IMR-90 (cell line): ENCODE measurements at regions not wholly inside any gene's neighbourhood (a gene's known extent, or its start where the extent isn't known, plus 50 kb on each side); places are given as distances from the start of the nearest gene placed in this dataset.

Experiments
- ATAC-seq: fragments of 200-7000 bp; cut with Tn5 transposase; 2 replicates; pipeline ENCODE4 v1.9.1; 2020; ENCODE audit warnings: low read depth, mild to moderate bottlenecking, moderate library complexity
- BruUV-seq: library from RNA; stranded (reverse); fragments of 400-500 nt; replicated peaks from 2 replicates; lab custom pipeline; 2021; lab: Mats Ljungman, UMichigan
- CTCF ChIA-PET: fragments of 300-600 bp; formaldehyde crosslinking; extraction: SDS; loops from one replicate; lab custom pipeline; 2021; ENCODE audit warnings: antibody characterized with exemption; lab: Yijun Ruan, JAX
- POLR2A ChIA-PET: fragments of 300-600 bp; sonication (Branson Sonifier 250); formaldehyde crosslinking; loops from one replicate; lab custom pipeline; 2022; ENCODE audit warnings: antibody characterized with exemption; ENCODE audit not compliant: unreplicated experiment; lab: Charles Lee
- DNase-seq: peaks from one replicate; pipeline ENCODE4 v3.0.0; 2013
- H2AFZ ChIP-seq: replicated peaks from 2 replicates; pipeline ENCODE3; 2013; ENCODE audit warnings: low read length, mild to moderate bottlenecking; ENCODE audit not compliant: poor library complexity
- H2AK5ac ChIP-seq: 2 replicates; pipeline ENCODE4 v1.6.1; 2013; ENCODE audit warnings: low read depth, low read length, inconsistent platforms
- H2AK9ac ChIP-seq: replicated peaks from 2 replicates; pipeline ENCODE3; 2013; ENCODE audit warnings: mild to moderate bottlenecking, low read depth, low read length, moderate library complexity; ENCODE audit not compliant: poor library complexity
- H2BK120ac ChIP-seq: 2 replicates; pipeline ENCODE4 v1.6.1; 2013; ENCODE audit warnings: low read depth, low read length, inconsistent platforms
- H2BK15ac ChIP-seq: 3 replicates; pipeline ENCODE4 v1.6.1; 2013; ENCODE audit warnings: low read depth, low read length, inconsistent platforms
- H2BK20ac ChIP-seq: 2 replicates; pipeline ENCODE4 v1.6.1; 2013; ENCODE audit warnings: low read depth, mild to moderate bottlenecking, inconsistent platforms, low read length, moderate library complexity
- H2BK5ac ChIP-seq: 2 replicates; pipeline ENCODE4 v1.6.1; 2013; ENCODE audit warnings: mild to moderate bottlenecking, low read depth, low read length, inconsistent platforms; ENCODE audit not compliant: poor library complexity, severe bottlenecking
- H3K14ac ChIP-seq: replicated peaks from 2 replicates; pipeline ENCODE4 v1.6.1; 2013; ENCODE audit warnings: low read depth, low read length, inconsistent platforms
- H3K18ac ChIP-seq: 2 replicates; pipeline ENCODE4 v1.6.1; 2013; ENCODE audit warnings: low read depth, low read length, control low read depth
- H3K23ac ChIP-seq: 2 replicates; pipeline ENCODE4 v1.6.1; 2013; ENCODE audit warnings: low read depth, low read length, inconsistent platforms
- H3K27ac ChIP-seq: 2 replicates; pipeline ENCODE4 v1.5.1; 2013; ENCODE audit warnings: mild to moderate bottlenecking, control low read depth, low read length; ENCODE audit not compliant: insufficient read depth
- H3K27me3 ChIP-seq: 2 replicates; pipeline ENCODE4 v1.6.1; 2013; ENCODE audit warnings: low read length; ENCODE audit not compliant: control insufficient read depth, insufficient read depth
- H3K36me3 ChIP-seq: 2 replicates; pipeline ENCODE4 v1.6.1; 2013; ENCODE audit warnings: low read length, mixed read lengths; ENCODE audit not compliant: control insufficient read depth, insufficient read depth
- H3K4ac ChIP-seq: 2 replicates; pipeline ENCODE4 v1.6.1; 2013; ENCODE audit warnings: low read depth, low read length, inconsistent platforms
- H3K4me1 ChIP-seq: 2 replicates; pipeline ENCODE4 v1.6.1; 2013; ENCODE audit warnings: low read length, mixed read lengths; ENCODE audit not compliant: control insufficient read depth, insufficient read depth
- H3K4me2 ChIP-seq: 2 replicates; pipeline ENCODE4 v1.6.1; 2013; ENCODE audit warnings: low read depth, mild to moderate bottlenecking, control low read depth, low read length, moderate library complexity
- H3K4me3 ChIP-seq: 2 replicates; pipeline ENCODE4 v1.5.1; 2013; ENCODE audit warnings: low read depth, mild to moderate bottlenecking, control low read depth, low read length, moderate library complexity; ENCODE audit not compliant: insufficient read depth
- H3K56ac ChIP-seq: 2 replicates; pipeline ENCODE4 v1.6.1; 2013; ENCODE audit warnings: low read length, inconsistent platforms; ENCODE audit not compliant: insufficient read depth; ENCODE audit errors: extremely low read depth
- H3K79me1 ChIP-seq, 2 experiments: 2 replicates each; pipeline ENCODE4 v1.6.1; 2013; ENCODE audit warnings: low read length in 2 of 2, inconsistent platforms in 1 of 2, low read depth in 1 of 2
- H3K9ac ChIP-seq: 2 replicates; pipeline ENCODE4 v1.6.1; 2013; ENCODE audit warnings: low read depth, low read length, control low read depth
- H3K9me1 ChIP-seq: 2 replicates; pipeline ENCODE4 v1.6.1; 2013; ENCODE audit warnings: low read length, inconsistent platforms; ENCODE audit not compliant: insufficient read depth
- H3K9me3 ChIP-seq: 2 replicates; pipeline ENCODE4 v1.6.1; 2013; ENCODE audit warnings: low read length; ENCODE audit not compliant: control insufficient read depth, insufficient read depth
- H4K20me1 ChIP-seq: 2 replicates; pipeline ENCODE4 v1.6.1; 2013; ENCODE audit warnings: low read length, inconsistent platforms; ENCODE audit not compliant: insufficient read depth
- H4K5ac ChIP-seq: 2 replicates; pipeline ENCODE4 v1.6.1; 2013; ENCODE audit warnings: mild to moderate bottlenecking, low read depth, low read length, control low read depth
- H4K8ac ChIP-seq, 2 experiments: 2 replicates each; pipeline ENCODE4 v1.6.1; 2013; ENCODE audit warnings: low read depth in 2 of 2, low read length in 2 of 2, control low read depth in 1 of 2, inconsistent platforms in 1 of 2
- H4K91ac ChIP-seq: 2 replicates; pipeline ENCODE4 v1.6.1; 2013; ENCODE audit warnings: low read depth, low read length, inconsistent platforms; ENCODE audit not compliant: insufficient read depth
- CHD1 ChIP-seq: IDR thresholded peaks from 2 replicates; pipeline ENCODE4 v1.6.1; 2012; ENCODE audit warnings: low read depth, low read length, improper control_type of control experiment
- MAZ ChIP-seq: IDR thresholded peaks from 2 replicates; pipeline ENCODE4 v1.6.1; 2012; ENCODE audit warnings: low read depth, mild to moderate bottlenecking, low read length, improper control_type of control experiment, moderate library complexity, borderline replicate concordance
- MXI1 ChIP-seq: IDR thresholded peaks from 2 replicates; pipeline ENCODE4 v1.6.1; 2012; ENCODE audit warnings: low read depth, mild to moderate bottlenecking, low read length, moderate library complexity, borderline replicate concordance
- NFE2L2 ChIP-seq: fragments of 150-350 bp; IDR thresholded peaks from 2 replicates; pipeline ENCODE4 v1.6.1; 2016; ENCODE audit warnings: low read depth, mild to moderate bottlenecking, low read length
- RCOR1 ChIP-seq: IDR thresholded peaks from 2 replicates; pipeline ENCODE4 v1.6.1; 2012; ENCODE audit warnings: mild to moderate bottlenecking, low read length, improper control_type of control experiment; ENCODE audit not compliant: insufficient replicate concordance
- RFX5 ChIP-seq: IDR thresholded peaks from 2 replicates; pipeline ENCODE4 v1.8.0; 2012; ENCODE audit warnings: low read depth, mild to moderate bottlenecking, low read length, moderate library complexity
- WGBS, 2 experiments: methylation state at CpG; one replicate each; pipeline versions ENCODE4 v1.1.5 to v1.1.7; 2013; ENCODE audit warnings: missing lambda C conversion rate in 2 of 2; ENCODE audit not compliant: insufficient read length in 1 of 2; ENCODE audit errors: extremely low coverage in 2 of 2; 5-methylcytosine and 5-hydroxymethylcytosine counted together
- dilution Hi-C: fragments of 300-500 bp; cut with HindIII; formaldehyde crosslinking; loops from one replicate; pipeline ENCODE4 v1.14.3; 2018; ENCODE audit warnings: low sequenced_read_pairs; ENCODE audit not compliant: unreplicated experiment
- in situ Hi-C: fragments of 300-500 bp; cut with MboI; formaldehyde crosslinking; loops from 3 replicates; pipeline ENCODE4 v1.14.3; 2019; ENCODE audit warnings: low sequenced_read_pairs, inconsistent platforms, mixed read lengths
- intact Hi-C: fragments of 100-400 bp; cut with micrococcal nuclease; formaldehyde crosslinking; loops from 2 replicates; pipeline ENCODE4 v1.10.0; 2022
- TF ChIP-seq, protein P1 (sequence below): fragments of 150-350 bp; IDR thresholded peaks from 2 replicates; pipeline ENCODE4 v1.6.1; 2017; ENCODE audit warnings: mild to moderate bottlenecking, antibody characterized with exemption, low read length, low read depth

DNA sequence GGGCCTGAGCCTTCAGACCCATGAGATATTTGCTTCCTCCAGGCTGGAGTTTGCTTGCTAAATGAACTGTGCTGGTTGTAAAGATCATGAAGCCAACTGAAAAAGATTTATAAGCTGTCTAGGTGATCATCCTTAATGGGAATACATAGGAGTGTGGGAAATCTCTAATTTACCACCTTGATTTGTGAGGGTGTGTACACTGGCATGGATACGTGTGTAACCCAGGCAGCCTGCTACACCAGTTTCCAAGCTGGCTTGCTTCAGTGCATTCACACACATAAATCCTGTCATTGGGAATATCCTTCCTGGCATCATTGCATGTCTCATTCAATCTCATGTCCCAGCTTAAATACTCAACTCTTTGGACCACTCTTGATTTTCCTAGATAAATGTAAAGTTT is 57.6 kb upstream of the GNG12 start:
- H2BK20ac ChIP-seq, result peak overlapping the region; percentile 81
- H3K4ac ChIP-seq, result peak overlapping the region; percentile 71
- H2BK120ac ChIP-seq, result peak overlapping the region; percentile 75
- H4K91ac ChIP-seq, result peak overlapping the region; percentile 80
- peak overlapping the region; percentile 69 for H2BK5ac ChIP-seq
- H3K56ac ChIP-seq, result no peak overlapping the region; the same call in 1 of the 2 replicates
- H3K4me2 ChIP-seq, result no peak overlapping the region
- ATAC-seq, result no peak
- H3K9me1 ChIP-seq, result peaks cover 10% of the 10 kb centered on the region; the same call in 1 of the 2 replicates
- POLR2A ChIA-PET, result no interaction called here
- H3K14ac ChIP-seq, result peak overlapping the region; percentile 67; the same call in 1 of the 2 replicates
- H2AK9ac ChIP-seq, result no peak overlapping the region
- peak overlapping the region; percentile 46 for H2AK5ac ChIP-seq
- peak overlapping the region; percentile 67 for H2BK15ac ChIP-seq
- BruUV-seq, result no TSS peak
- in situ Hi-C loops (no loop called here), intact Hi-C loops (no loop called here), dilution Hi-C loops (no loop called here)
- H4K8ac ChIP-seq, result peak overlapping the region; percentile 47 to 62
- H4K20me1 ChIP-seq, result no peaks in the 10 kb centered on the region
- peak overlapping the region; percentile 26; the same call in 1 of the 2 replicates for H4K5ac ChIP-seq
- TF ChIP-seq NFE2L2, result no peak
- TF ChIP-seq MAZ, result no peak
- TF ChIP-seq, protein P1, sequence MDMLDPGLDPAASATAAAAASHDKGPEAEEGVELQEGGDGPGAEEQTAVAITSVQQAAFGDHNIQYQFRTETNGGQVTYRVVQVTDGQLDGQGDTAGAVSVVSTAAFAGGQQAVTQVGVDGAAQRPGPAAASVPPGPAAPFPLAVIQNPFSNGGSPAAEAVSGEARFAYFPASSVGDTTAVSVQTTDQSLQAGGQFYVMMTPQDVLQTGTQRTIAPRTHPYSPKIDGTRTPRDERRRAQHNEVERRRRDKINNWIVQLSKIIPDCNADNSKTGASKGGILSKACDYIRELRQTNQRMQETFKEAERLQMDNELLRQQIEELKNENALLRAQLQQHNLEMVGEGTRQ, result no peak
- TF ChIP-seq RFX5, result no peak
- no peak for TF ChIP-seq MXI1
- no peak for TF ChIP-seq RCOR1
- TF ChIP-seq CHD1, result no peak
- peak overlapping the region; percentile 27; the same call in 1 of the 2 replicates for H3K18ac ChIP-seq
- peak overlapping the region; percentile 40; the same call in 1 of the 2 replicates for H3K23ac ChIP-seq
- H3K9me3 ChIP-seq, result no peaks in the 10 kb centered on the region
- no peaks in the 10 kb centered on the region for H3K79me1 ChIP-seq
- CTCF ChIA-PET, result no interaction called here
- no peaks in the 10 kb centered on the region for H3K36me3 ChIP-seq
- no peak overlapping the region for H3K4me3 ChIP-seq
- H3K27ac ChIP-seq, result no peak overlapping the region; the same call in 1 of the 2 replicates
- peaks cover 16% of the 10 kb centered on the region for H3K4me1 ChIP-seq
- DNase-seq, result no peak
- no peak overlapping the region for H3K9ac ChIP-seq
- no peak overlapping the region for H2AFZ ChIP-seq
- H3K27me3 ChIP-seq, result no peaks in the 10 kb centered on the region
- WGBS, 2 experiments, result no CpG with 5 or more reads among the region's 1 CpG
